Panc1 (cell line): ENCODE measurements at regions not wholly inside any gene's neighbourhood (a gene's known extent, or its start where the extent isn't known, plus 50 kb on each side); places are given as distances from the start of the nearest gene placed in this dataset.
"Not testable (repeated sequence)": the region's sequence is repeated elsewhere in the genome, so short reads cannot be mapped to it uniquely, and the experiment has no call there.

Source experiments
- ATAC-seq: fragments of 200-7000 bp; cut with Tn5 transposase; 2 replicates; pipeline ENCODE4 v1.9.1; 2020; ENCODE audit warnings: mild to moderate bottlenecking, moderate library complexity
- BruUV-seq: library from RNA; stranded (reverse); fragments of 400-500 nt; replicated peaks from 2 replicates; lab custom pipeline; 2021; lab: Mats Ljungman, UMichigan
- CTCF ChIA-PET: fragments of 300-600 bp; sonication (Branson Sonifier 250); formaldehyde crosslinking; loops from one replicate; lab custom pipeline; 2022; ENCODE audit warnings: antibody characterized with exemption; lab: Charles Lee
- POLR2A ChIA-PET: fragments of 300-600 bp; sonication (Branson Sonifier 250); formaldehyde crosslinking; loops from one replicate; lab custom pipeline; 2022; ENCODE audit warnings: antibody characterized with exemption; lab: Charles Lee
- DNase-seq: peaks from one replicate; pipeline ENCODE4 v3.0.0-alpha.2; 2010; ENCODE audit warnings: low read depth, low spot score
- H3K27ac ChIP-seq: 2 replicates; pipeline ENCODE4 v1.5.1; 2011; ENCODE audit warnings: mild to moderate bottlenecking, low read length, inconsistent platforms
- H3K27me3 ChIP-seq: fragments of 200-500 bp; sonication (Bioruptor generic); 2 replicates; pipeline ENCODE4 v1.6.0; 2014; ENCODE audit warnings: low read length, inconsistent platforms; ENCODE audit not compliant: control insufficient read depth, insufficient read depth
- H3K36me3 ChIP-seq: fragments of 200-500 bp; sonication (Bioruptor generic); 2 replicates; pipeline ENCODE4 v1.5.1; 2014; ENCODE audit warnings: inconsistent platforms, mild to moderate bottlenecking, low read length, moderate library complexity; ENCODE audit not compliant: control insufficient read depth, insufficient read depth
- H3K4me1 ChIP-seq: 2 replicates; pipeline ENCODE4 v1.5.1; 2011; ENCODE audit warnings: inconsistent platforms, mild to moderate bottlenecking, low read length, moderate library complexity; ENCODE audit not compliant: control insufficient read depth, insufficient read depth
- H3K4me3 ChIP-seq, 2 experiments: 2 replicates each; pipeline ENCODE4 v1.5.1; 2011 to 2012; ENCODE audit warnings: low read depth in 2 of 2, low read length in 2 of 2, mild to moderate bottlenecking in 2 of 2, inconsistent platforms in 1 of 2, moderate library complexity in 1 of 2
- H3K9me3 ChIP-seq: fragments of 200-500 bp; sonication (Bioruptor generic); 2 replicates; pipeline ENCODE4 v1.5.1; 2014; ENCODE audit warnings: low read depth, mild to moderate bottlenecking, inconsistent platforms, low read length, moderate library complexity; ENCODE audit not compliant: control insufficient read depth, insufficient read depth
- POLR2AphosphoS5 ChIP-seq: IDR thresholded peaks from 2 replicates; pipeline ENCODE4 v1.6.1; 2012; ENCODE audit warnings: mild to moderate bottlenecking, low read depth, low read length, moderate library complexity
- SIN3A ChIP-seq: IDR thresholded peaks from 2 replicates; pipeline ENCODE4 v1.6.1; 2012; ENCODE audit warnings: low read depth, mild to moderate bottlenecking, low read length, moderate library complexity, borderline replicate concordance; ENCODE audit not compliant: insufficient read depth
- TCF7L2 ChIP-seq: IDR thresholded peaks from 2 replicates; pipeline ENCODE4 v1.6.1; 2011; ENCODE audit warnings: mild to moderate bottlenecking, low read depth, low read length, inconsistent platforms
- in situ Hi-C: cut with HindIII; loops from 2 replicates; pipeline ENCODE4 v1.10.0; 2016; ENCODE audit warnings: low sequenced_read_pairs, low pct_unique_long_range_greater_than_20kb
- intact Hi-C: fragments of 100-400 bp; cut with micrococcal nuclease; formaldehyde crosslinking; loops from one replicate; pipeline ENCODE4 v1.10.0; 2022; ENCODE audit not compliant: unreplicated experiment
- TF ChIP-seq, protein P1 (sequence below), 2 experiments: IDR thresholded peaks; 2 replicates each; pipeline ENCODE4 v1.6.1; 2011 to 2012; ENCODE audit warnings: low read depth in 2 of 2, control low read depth in 1 of 2, low read length in 1 of 2, mild to moderate bottlenecking in 1 of 2, moderate library complexity in 1 of 2; ENCODE audit not compliant: insufficient read depth in 1 of 2
- TF ChIP-seq, protein P2 (sequence below): fragments of 450-650 bp; IDR thresholded peaks from 2 replicates; pipeline ENCODE4 v1.5.1; 2017; ENCODE audit warnings: mild to moderate bottlenecking

DNA sequence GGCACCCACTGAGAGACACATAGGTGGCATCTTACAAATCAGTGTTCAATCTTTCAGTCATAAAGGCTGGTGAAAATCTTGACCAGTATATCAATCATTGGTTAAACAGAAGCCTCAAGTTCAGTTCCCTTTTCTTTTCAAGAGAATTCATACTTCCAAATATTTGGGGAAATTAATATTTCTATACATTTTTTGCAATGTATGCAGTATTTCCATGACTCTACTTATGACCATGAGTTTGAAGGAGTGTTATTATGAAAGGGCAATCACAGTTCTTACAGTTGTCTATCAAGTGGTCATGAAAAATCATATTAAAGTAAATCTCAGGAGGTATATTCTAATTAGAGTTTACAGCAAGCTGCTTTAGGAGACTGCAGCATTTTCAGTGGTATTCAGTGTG lies 724.0 kb downstream of the ANKRD7 start:
- H3K9me3 ChIP-seq: no peaks in the 10 kb centered on the region
- intact Hi-C loops (no loop called here), in situ Hi-C loops (no loop called here)
- no peak overlapping the region for H3K4me3 ChIP-seq
- ChIA-PET POLR2A (no interaction called here), CTCF (no interaction called here)
- TF ChIP-seq TCF7L2 (no peak), POLR2AphosphoS5 (no peak), SIN3A (no peak)
- TF ChIP-seq, protein P1, sequence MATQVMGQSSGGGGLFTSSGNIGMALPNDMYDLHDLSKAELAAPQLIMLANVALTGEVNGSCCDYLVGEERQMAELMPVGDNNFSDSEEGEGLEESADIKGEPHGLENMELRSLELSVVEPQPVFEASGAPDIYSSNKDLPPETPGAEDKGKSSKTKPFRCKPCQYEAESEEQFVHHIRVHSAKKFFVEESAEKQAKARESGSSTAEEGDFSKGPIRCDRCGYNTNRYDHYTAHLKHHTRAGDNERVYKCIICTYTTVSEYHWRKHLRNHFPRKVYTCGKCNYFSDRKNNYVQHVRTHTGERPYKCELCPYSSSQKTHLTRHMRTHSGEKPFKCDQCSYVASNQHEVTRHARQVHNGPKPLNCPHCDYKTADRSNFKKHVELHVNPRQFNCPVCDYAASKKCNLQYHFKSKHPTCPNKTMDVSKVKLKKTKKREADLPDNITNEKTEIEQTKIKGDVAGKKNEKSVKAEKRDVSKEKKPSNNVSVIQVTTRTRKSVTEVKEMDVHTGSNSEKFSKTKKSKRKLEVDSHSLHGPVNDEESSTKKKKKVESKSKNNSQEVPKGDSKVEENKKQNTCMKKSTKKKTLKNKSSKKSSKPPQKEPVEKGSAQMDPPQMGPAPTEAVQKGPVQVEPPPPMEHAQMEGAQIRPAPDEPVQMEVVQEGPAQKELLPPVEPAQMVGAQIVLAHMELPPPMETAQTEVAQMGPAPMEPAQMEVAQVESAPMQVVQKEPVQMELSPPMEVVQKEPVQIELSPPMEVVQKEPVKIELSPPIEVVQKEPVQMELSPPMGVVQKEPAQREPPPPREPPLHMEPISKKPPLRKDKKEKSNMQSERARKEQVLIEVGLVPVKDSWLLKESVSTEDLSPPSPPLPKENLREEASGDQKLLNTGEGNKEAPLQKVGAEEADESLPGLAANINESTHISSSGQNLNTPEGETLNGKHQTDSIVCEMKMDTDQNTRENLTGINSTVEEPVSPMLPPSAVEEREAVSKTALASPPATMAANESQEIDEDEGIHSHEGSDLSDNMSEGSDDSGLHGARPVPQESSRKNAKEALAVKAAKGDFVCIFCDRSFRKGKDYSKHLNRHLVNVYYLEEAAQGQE (IDR thresholded peaks at IDR 0.05; ENCODE audit: insufficient read depth in 1 of 2, low read depth in 2 of 2, low read length in 1 of 2): no peak
- TF ChIP-seq, protein P2, sequence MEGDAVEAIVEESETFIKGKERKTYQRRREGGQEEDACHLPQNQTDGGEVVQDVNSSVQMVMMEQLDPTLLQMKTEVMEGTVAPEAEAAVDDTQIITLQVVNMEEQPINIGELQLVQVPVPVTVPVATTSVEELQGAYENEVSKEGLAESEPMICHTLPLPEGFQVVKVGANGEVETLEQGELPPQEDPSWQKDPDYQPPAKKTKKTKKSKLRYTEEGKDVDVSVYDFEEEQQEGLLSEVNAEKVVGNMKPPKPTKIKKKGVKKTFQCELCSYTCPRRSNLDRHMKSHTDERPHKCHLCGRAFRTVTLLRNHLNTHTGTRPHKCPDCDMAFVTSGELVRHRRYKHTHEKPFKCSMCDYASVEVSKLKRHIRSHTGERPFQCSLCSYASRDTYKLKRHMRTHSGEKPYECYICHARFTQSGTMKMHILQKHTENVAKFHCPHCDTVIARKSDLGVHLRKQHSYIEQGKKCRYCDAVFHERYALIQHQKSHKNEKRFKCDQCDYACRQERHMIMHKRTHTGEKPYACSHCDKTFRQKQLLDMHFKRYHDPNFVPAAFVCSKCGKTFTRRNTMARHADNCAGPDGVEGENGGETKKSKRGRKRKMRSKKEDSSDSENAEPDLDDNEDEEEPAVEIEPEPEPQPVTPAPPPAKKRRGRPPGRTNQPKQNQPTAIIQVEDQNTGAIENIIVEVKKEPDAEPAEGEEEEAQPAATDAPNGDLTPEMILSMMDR: no peak
- BruUV-seq: no TSS peak
- no peaks in the 10 kb centered on the region for H3K4me1 ChIP-seq
- DNase-seq: no peak
- ATAC-seq: no peak
- H3K27ac ChIP-seq: no peak overlapping the region
- no peaks in the 10 kb centered on the region for H3K36me3 ChIP-seq
- no peaks in the 10 kb centered on the region for H3K27me3 ChIP-seq

DNA sequence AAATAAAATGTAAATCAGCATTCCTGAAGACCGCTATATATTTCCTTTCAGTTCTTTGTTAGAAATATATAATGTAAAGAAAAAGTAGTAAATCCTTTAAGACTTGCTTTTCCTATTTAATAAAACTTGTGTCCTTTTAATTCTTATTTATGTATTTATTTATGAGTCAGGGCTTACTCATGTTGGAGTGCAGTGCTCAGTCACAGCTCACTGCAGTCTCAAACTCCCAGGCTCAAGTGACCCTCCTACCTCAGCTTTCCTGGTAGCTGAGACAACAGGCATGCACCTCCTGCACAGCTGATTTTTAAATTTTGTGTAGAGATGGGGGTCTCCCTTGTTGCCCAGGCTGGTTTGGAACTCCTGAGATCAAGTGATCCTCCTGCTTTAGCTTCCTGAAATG lies 724.5 kb downstream of the ANKRD7 start:
- no peak for DNase-seq
- no peak for ATAC-seq

DNA sequence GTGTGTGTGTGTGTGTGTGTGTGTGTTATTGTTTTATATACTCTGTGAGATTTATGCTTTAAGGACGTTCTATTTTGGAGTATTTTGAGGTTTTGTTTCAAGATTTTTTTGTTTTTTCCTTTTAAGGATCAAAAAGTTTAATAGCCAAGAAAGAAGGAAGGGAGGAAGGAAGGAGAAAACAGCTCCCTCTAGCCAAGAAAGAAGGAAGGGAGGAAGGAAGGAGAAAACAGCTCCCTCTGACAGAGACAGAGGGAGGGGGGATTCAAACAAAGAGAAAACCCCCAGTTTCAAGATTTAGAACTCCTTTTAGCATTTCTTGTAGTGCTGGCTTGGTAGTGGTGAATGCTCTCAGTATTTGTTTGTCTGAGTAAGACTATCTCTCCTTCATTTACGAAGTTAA lies 731.8 kb downstream of the ANKRD7 start:
- H3K4me1 ChIP-seq, POLR2A ChIA-PET, intact Hi-C loops, H3K27ac ChIP-seq, ATAC-seq, H3K9me3 ChIP-seq, BruUV-seq, DNase-seq, CTCF ChIA-PET, H3K36me3 ChIP-seq, in situ Hi-C loops, H3K27me3 ChIP-seq, H3K4me3 ChIP-seq: not testable (repeated sequence)

More for the DNA sequence above, 724.5 kb downstream of the ANKRD7 start:
- TF ChIP-seq, protein P1 (IDR thresholded peaks at IDR 0.05; ENCODE audit: insufficient read depth in 1 of 2, low read depth in 2 of 2, low read length in 1 of 2): no peak
- no peak for TF ChIP-seq TCF7L2
- TF ChIP-seq, protein P2: no peak
- no peak for TF ChIP-seq POLR2AphosphoS5
- TF ChIP-seq SIN3A: no peak
- intact Hi-C loops: no loop called here
- H3K4me3 ChIP-seq: no peak overlapping the region
- no peaks in the 10 kb centered on the region for H3K27me3 ChIP-seq
- in situ Hi-C loops: no loop called here
- no peaks in the 10 kb centered on the region for H3K9me3 ChIP-seq
- BruUV-seq: no TSS peak
- no peak overlapping the region for H3K27ac ChIP-seq
- H3K36me3 ChIP-seq: no peaks in the 10 kb centered on the region
- CTCF ChIA-PET: no interaction called here
- POLR2A ChIA-PET: no interaction called here
- no peaks in the 10 kb centered on the region for H3K4me1 ChIP-seq
